ENCODE measurements at regions not wholly inside any gene's neighbourhood (a gene's known extent, or its start where the extent isn't known, plus 50 kb on each side); places are given as distances from the start of the nearest gene placed in this dataset.

DNA sequence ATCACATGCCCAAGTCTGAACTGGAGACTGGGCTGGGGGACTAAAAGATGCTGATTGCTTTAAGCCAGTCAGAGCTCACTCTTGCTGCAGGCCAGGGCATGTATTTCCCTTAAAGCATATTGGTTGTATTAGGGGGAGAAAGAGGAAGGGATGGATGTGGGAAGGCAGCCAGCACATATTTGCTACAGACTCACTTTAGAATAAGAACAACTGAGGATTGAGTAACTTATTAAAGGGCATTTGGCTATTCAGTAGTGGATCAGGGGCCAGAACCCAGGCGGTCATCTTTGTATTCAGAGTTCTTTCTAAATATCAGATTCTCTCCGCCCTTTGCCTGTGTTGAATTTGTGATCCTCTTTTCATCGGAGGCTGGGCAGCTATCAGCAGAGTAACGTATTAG is 231.7 kb downstream of the HAPSTR1 start:
- Histone ChIP-seq H3K4me1 (no peaks in the 10 kb centered on the region), H3K9me3 (peaks cover 0 to 3% (median 0%) of the 10 kb centered on the region in 4 donors), H3K36me3 (no peaks in the 10 kb centered on the region), H3K27ac (no peak overlapping the region), H3K27me3 (no peaks in the 10 kb centered on the region), H3K4me3 (no peak overlapping the region)
- TF ChIP-seq, protein P1, sequence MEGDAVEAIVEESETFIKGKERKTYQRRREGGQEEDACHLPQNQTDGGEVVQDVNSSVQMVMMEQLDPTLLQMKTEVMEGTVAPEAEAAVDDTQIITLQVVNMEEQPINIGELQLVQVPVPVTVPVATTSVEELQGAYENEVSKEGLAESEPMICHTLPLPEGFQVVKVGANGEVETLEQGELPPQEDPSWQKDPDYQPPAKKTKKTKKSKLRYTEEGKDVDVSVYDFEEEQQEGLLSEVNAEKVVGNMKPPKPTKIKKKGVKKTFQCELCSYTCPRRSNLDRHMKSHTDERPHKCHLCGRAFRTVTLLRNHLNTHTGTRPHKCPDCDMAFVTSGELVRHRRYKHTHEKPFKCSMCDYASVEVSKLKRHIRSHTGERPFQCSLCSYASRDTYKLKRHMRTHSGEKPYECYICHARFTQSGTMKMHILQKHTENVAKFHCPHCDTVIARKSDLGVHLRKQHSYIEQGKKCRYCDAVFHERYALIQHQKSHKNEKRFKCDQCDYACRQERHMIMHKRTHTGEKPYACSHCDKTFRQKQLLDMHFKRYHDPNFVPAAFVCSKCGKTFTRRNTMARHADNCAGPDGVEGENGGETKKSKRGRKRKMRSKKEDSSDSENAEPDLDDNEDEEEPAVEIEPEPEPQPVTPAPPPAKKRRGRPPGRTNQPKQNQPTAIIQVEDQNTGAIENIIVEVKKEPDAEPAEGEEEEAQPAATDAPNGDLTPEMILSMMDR (IDR thresholded peaks at IDR 0.05): no peak
- WGBS, 2 donors: 83 to 91% methylated on average over 4 of the region's 4 CpGs
- no peak for DNase-seq
- intact Hi-C loops (cut with DNase I): no loop called here

- H3K9me3 ChIP-seq: no peaks in the 10 kb centered on the region
- peaks cover 0 to 9% (median 3%) of the 10 kb centered on the region in 4 donors for H3K4me1 ChIP-seq
- no peak for DNase-seq
- H3K4me3 ChIP-seq: no peak overlapping the region
- TF ChIP-seq POLR2A (IDR thresholded peaks at IDR 0.05) (no peak), POLR2AphosphoS5 (IDR thresholded peaks at IDR 0.05) (no peak), EP300 (IDR thresholded peaks at IDR 0.05) (no peak)
- TF ChIP-seq, protein P1 (IDR thresholded peaks at IDR 0.05): no peak
- H3K27me3 ChIP-seq: no peaks in the 10 kb centered on the region
- no peak overlapping the region for H3K27ac ChIP-seq
- 81 to 88% methylated on average over 5 of the region's 5 CpGs for WGBS, 2 donors
- intact Hi-C loops (cut with DNase I): no loop called here
- H3K36me3 ChIP-seq: no peaks in the 10 kb centered on the region
Observed at GRCh38 chr16:9327253-9327652, 235.8 kb downstream of the HAPSTR1 start.

GRCh38 chr16:9328411-9328810 is 237.0 kb downstream of the HAPSTR1 start:
- Histone ChIP-seq H3K4me3 (no peak overlapping the region), H3K9me3 (no peaks in the 10 kb centered on the region), H3K36me3 (no peaks in the 10 kb centered on the region), H3K27ac (no peak overlapping the region), H3K4me1 (peaks cover 0 to 9% (median 3%) of the 10 kb centered on the region in 4 donors), H3K27me3 (no peaks in the 10 kb centered on the region)
- intact Hi-C loops (cut with DNase I): no loop called here
- no peak for TF ChIP-seq POLR2A (IDR thresholded peaks at IDR 0.05)
- TF ChIP-seq, protein P1 (IDR thresholded peaks at IDR 0.05): no peak
- 26 to 59% methylated on average over 4 of the region's 4 CpGs for WGBS, 2 donors
- DNase-seq: no peak

DNA sequence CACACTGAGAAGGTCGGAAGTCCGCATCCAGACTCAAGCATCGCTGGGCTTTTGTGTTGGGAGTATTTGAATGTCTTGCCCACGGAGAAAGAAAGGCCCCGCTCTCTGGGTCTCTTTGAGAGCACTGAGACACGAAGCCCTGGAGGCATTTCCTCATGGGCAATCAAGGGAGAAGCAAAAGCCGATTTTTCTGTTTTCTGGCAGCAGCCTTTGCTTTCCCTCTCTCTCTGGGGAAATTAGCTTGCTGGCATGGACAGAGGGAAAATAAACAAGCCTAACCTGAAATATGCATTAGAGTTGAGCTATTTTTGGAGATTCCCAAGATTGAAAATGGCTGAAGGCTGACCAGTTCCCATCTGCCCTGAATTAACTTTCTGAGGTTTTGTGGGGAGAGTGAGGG is 238.7 kb downstream of the HAPSTR1 start:
- intact Hi-C loops (cut with DNase I): no loop called here
- TF ChIP-seq, protein P1 (IDR thresholded peaks at IDR 0.05): no peak
- TF ChIP-seq POLR2A (IDR thresholded peaks at IDR 0.05) (no peak), EP300 (IDR thresholded peaks at IDR 0.05) (no peak), POLR2AphosphoS5 (IDR thresholded peaks at IDR 0.05) (no peak)
- 77 to 89% methylated on average over 7 of the region's 7 CpGs for WGBS, 2 donors
- Histone ChIP-seq H3K4me1 (peaks cover 0 to 9% (median 3%) of the 10 kb centered on the region in 4 donors), H3K9me3 (no peaks in the 10 kb centered on the region), H3K36me3 (no peaks in the 10 kb centered on the region), H3K27me3 (no peaks in the 10 kb centered on the region), H3K27ac (peak overlapping the region in 1 of 4 donors; percentile 22), H3K4me3 (no peak overlapping the region)
- DNase-seq: no peak

- H3K27me3 ChIP-seq: no peaks in the 10 kb centered on the region
- peaks cover 0 to 9% (median 3%) of the 10 kb centered on the region in 4 donors for H3K4me1 ChIP-seq
- DNase-seq: no peak
- no peak overlapping the region for H3K4me3 ChIP-seq
- no peaks in the 10 kb centered on the region for H3K9me3 ChIP-seq
- TF ChIP-seq EP300 (IDR thresholded peaks at IDR 0.05) (no peak), POLR2AphosphoS5 (IDR thresholded peaks at IDR 0.05) (no peak), POLR2A (IDR thresholded peaks at IDR 0.05) (no peak)
- TF ChIP-seq, protein P1 (IDR thresholded peaks at IDR 0.05): no peak
- intact Hi-C loops (cut with DNase I): no loop called here
- WGBS, 2 donors: 94 to 97% methylated on average over 1 of the region's 1 CpG
- H3K27ac ChIP-seq: no peak overlapping the region
- no peaks in the 10 kb centered on the region for H3K36me3 ChIP-seq
Observed at GRCh38 chr16:9331503-9331902, 240.1 kb downstream of the HAPSTR1 start.

All from sigmoid colon (tissue), 6 donors.